ENCODE measurements at regions not wholly inside any gene's neighbourhood (a gene's known extent, or its start where the extent isn't known, plus 50 kb on each side); places are given as distances from the start of the nearest gene placed in this dataset.

DNA sequence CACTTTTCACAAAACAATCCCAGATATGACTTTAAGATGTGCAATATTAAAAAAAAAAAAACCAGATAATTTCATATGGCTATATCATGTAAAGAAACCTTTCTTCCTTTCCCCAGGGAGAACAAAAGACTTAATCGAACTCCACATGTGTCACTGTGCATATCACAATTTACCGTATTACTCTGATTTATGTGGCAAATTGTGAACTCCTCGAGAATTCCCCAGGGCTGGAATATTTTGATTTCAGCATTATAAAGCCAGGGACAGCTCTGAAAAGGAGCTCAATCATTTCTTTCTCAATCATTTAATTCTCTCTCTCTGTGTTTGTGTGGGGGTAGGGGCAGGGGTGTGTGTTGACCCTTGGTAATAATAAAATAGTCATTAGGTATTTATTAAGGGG lies 165.8 kb downstream of the TDRD15 start:
- TF ChIP-seq CTCF (IDR thresholded peaks at IDR 0.05) (no peak), POLR2A (IDR thresholded peaks at IDR 0.05) (no peak)
